HCT116 (cell line): ENCODE measurements at regions not wholly inside any gene's neighbourhood (a gene's known extent, or its start where the extent isn't known, plus 50 kb on each side); places are given as distances from the start of the nearest gene placed in this dataset.

Experiments
- ATAC-seq: fragments of 200-7000 bp; cut with Tn5 transposase; 2 replicates; pipeline ENCODE4 v1.9.1; 2020; ENCODE audit warnings: mild to moderate bottlenecking, moderate library complexity
- BruUV-seq: library from RNA; stranded (reverse); fragments of 400-500 nt; replicated peaks from 2 replicates; lab custom pipeline; 2021; lab: Mats Ljungman, UMichigan
- CTCF ChIA-PET: fragments of 300-600 bp; sonication (Branson Sonifier 250); formaldehyde crosslinking; loops from one replicate; lab custom pipeline; 2021; ENCODE audit warnings: antibody characterized with exemption; lab: Charles Lee
- POLR2A ChIA-PET: fragments of 300-600, 350-600 bp; sonication (Branson Sonifier 250); formaldehyde crosslinking; loops from one replicate; lab custom pipeline; 2021; ENCODE audit warnings: antibody characterized with exemption; lab: Charles Lee
- RAD21 ChIA-PET, 2 experiments: fragments of 300-600 bp; sonication (Branson Sonifier 250); formaldehyde crosslinking; loops; one replicate each; lab custom pipeline; 2023; ENCODE audit warnings: low total read pairs in 2 of 2; ENCODE audit not compliant: uncharacterized antibody in 2 of 2, unreplicated experiment in 2 of 2, low non-redundant PET in 1 of 2; lab: Charles Lee
- DNase-seq: peaks from one replicate; pipeline ENCODE4 v3.0.0-alpha.2; 2010; ENCODE audit warnings: low read depth, low spot score
- H2AFZ ChIP-seq: fragments of 200-600 bp; shearing (Covaris generic), sonication (generic); 2 replicates; pipeline ENCODE4 v1.6.1; 2017; ENCODE audit warnings: low read depth, mixed run types, mixed read lengths, antibody characterized with exemption, low read length; ENCODE audit not compliant: poor library complexity, severe bottlenecking
- H3K27ac ChIP-seq: 2 replicates; pipeline ENCODE4 v1.5.1; 2012; ENCODE audit warnings: low read depth, low read length
- H3K27me3 ChIP-seq: fragments of 200-600 bp; sonication (generic); 2 replicates; pipeline ENCODE4 v1.6.1; 2016; ENCODE audit warnings: mixed run types, low read length, mixed read lengths; ENCODE audit not compliant: insufficient read depth
- H3K36me3 ChIP-seq, 2 experiments: fragments of 200-500 bp in 1 of 2; fragments of 200-600 bp in 1 of 2; sonication (Bioruptor generic) in 1 of 2; sonication (generic) in 1 of 2; 2 replicates each; pipeline versions ENCODE4 v1.5.1 to v1.6.1; 2014 to 2016; ENCODE audit warnings: low read length in 2 of 2, inconsistent platforms in 1 of 2, mixed read lengths in 1 of 2, mixed run types in 1 of 2; ENCODE audit not compliant: insufficient read depth in 2 of 2, control insufficient read depth in 1 of 2
- H3K4me1 ChIP-seq, 2 experiments: fragments of 200-600 bp in 1 of 2; sonication (generic) in 1 of 2; 2 replicates each; pipeline versions ENCODE4 v1.5.1 to v1.6.1; 2012 to 2017; ENCODE audit warnings: low read length in 2 of 2, inconsistent platforms in 1 of 2, mild to moderate bottlenecking in 1 of 2, mixed read lengths in 1 of 2, mixed run types in 1 of 2, moderate library complexity in 1 of 2; ENCODE audit not compliant: insufficient read depth in 2 of 2, control insufficient read depth in 1 of 2
- H3K4me2 ChIP-seq: fragments of 200-600 bp; sonication (generic); 2 replicates; pipeline ENCODE4 v1.6.1; 2017; ENCODE audit warnings: mixed run types, low read length, mixed read lengths
- H3K4me3 ChIP-seq, 2 experiments: fragments of 200-600 bp in 1 of 2; sonication (generic) in 1 of 2; replicated peaks in 1 of 2; 2 replicates each; pipeline ENCODE4 v1.5.1; 2011 to 2016; ENCODE audit warnings: low read length in 2 of 2, control low read depth in 1 of 2, low read depth in 1 of 2, mild to moderate bottlenecking in 1 of 2, mixed read lengths in 1 of 2, mixed run types in 1 of 2
- H3K79me2 ChIP-seq: fragments of 200-600 bp; sonication (generic); 2 replicates; pipeline ENCODE4 v1.6.1; 2017; ENCODE audit warnings: mild to moderate bottlenecking, mixed run types, low read length, moderate library complexity, mixed read lengths; ENCODE audit not compliant: insufficient read depth
- H3K9ac ChIP-seq: fragments of 200-600 bp; sonication (generic); 2 replicates; pipeline ENCODE4 v1.6.1; 2016; ENCODE audit warnings: low read length, mixed read lengths
- H3K9me2 ChIP-seq: fragments of 200-600 bp; sonication (generic), shearing (Covaris generic); 2 replicates; pipeline ENCODE4 v1.6.1; 2017; ENCODE audit warnings: mixed run types, mild to moderate bottlenecking, moderate library complexity; ENCODE audit not compliant: insufficient read depth
- H3K9me3 ChIP-seq, 2 experiments: fragments of 200-500 bp in 1 of 2; fragments of 200-600 bp in 1 of 2; sonication (Bioruptor generic) in 1 of 2; sonication (generic) in 1 of 2; 2 replicates each; pipeline ENCODE4 v1.6.1; 2014 to 2017; ENCODE audit warnings: low read length in 2 of 2, mixed read lengths in 2 of 2, inconsistent platforms in 1 of 2, low read depth in 1 of 2, mild to moderate bottlenecking in 1 of 2, mixed run types in 1 of 2, moderate library complexity in 1 of 2; ENCODE audit not compliant: control insufficient read depth in 1 of 2, insufficient read depth in 1 of 2
- H4K20me1 ChIP-seq: fragments of 200-600 bp; sonication (generic), shearing (Covaris generic); 2 replicates; pipeline ENCODE4 v1.6.1; 2017; ENCODE audit warnings: mixed run types, mild to moderate bottlenecking, moderate library complexity; ENCODE audit not compliant: insufficient read depth
- ATF3 ChIP-seq: IDR thresholded peaks from 2 replicates; pipeline ENCODE4 v1.6.1; 2012
- CBX3 ChIP-seq: IDR thresholded peaks from 2 replicates; pipeline ENCODE4 v1.6.1; 2012; ENCODE audit warnings: low read depth
- CTCF ChIP-seq, 3 experiments: fragments of 200-600 bp in 1 of 3; sonication (generic) in 1 of 3; IDR thresholded peaks in 2 of 3; conservative IDR thresholded peaks in 1 of 3; 2 replicates each; pipeline ENCODE4 v1.5.1; 2012 to 2017; ENCODE audit warnings: low read depth in 2 of 3, low read length in 2 of 3, antibody characterized with exemption in 1 of 3, borderline replicate concordance in 1 of 3, control low read depth in 1 of 3, mild to moderate bottlenecking in 1 of 3, mixed read lengths in 1 of 3, mixed run types in 1 of 3, moderate library complexity in 1 of 3; ENCODE audit not compliant: insufficient read depth in 1 of 3
- EGR1 ChIP-seq: IDR thresholded peaks from 2 replicates; pipeline ENCODE4 v1.6.1; 2012; ENCODE audit warnings: low read depth
- ELF1 ChIP-seq: IDR thresholded peaks from 2 replicates; pipeline ENCODE4 v1.6.1; 2012; ENCODE audit warnings: low read depth, borderline replicate concordance
- EZH2 ChIP-seq: fragments of 200-600 bp; sonication (generic); IDR thresholded peaks from 2 replicates; pipeline ENCODE4 v1.6.1; 2017; ENCODE audit warnings: antibody characterized with exemption, mixed run types
- FOSL1 ChIP-seq: IDR thresholded peaks from 2 replicates; pipeline ENCODE4 v1.6.1; 2012; ENCODE audit warnings: low read depth
- POLR2A ChIP-seq: IDR thresholded peaks from 2 replicates; pipeline ENCODE4 v1.7.0; 2011; ENCODE audit warnings: borderline replicate concordance; ENCODE audit not compliant: insufficient read depth, insufficient read length; ENCODE audit errors: extremely low read depth
- POLR2AphosphoS5 ChIP-seq: IDR thresholded peaks from 2 replicates; pipeline ENCODE4 v1.6.1; 2011; ENCODE audit warnings: mild to moderate bottlenecking, low read depth, low read length, moderate library complexity
- REST ChIP-seq: IDR thresholded peaks from 2 replicates; pipeline ENCODE4 v1.6.1; 2012; ENCODE audit warnings: low read depth
- SIN3A ChIP-seq: IDR thresholded peaks from 2 replicates; pipeline ENCODE4 v1.6.1; 2012; ENCODE audit warnings: low read depth
- SP1 ChIP-seq: IDR thresholded peaks from 2 replicates; pipeline ENCODE4 v1.6.1; 2012; ENCODE audit warnings: low read depth
- SRF ChIP-seq: IDR thresholded peaks from 2 replicates; pipeline ENCODE4 v1.6.1; 2012; ENCODE audit warnings: low read depth
- YY1 ChIP-seq: IDR thresholded peaks from 2 replicates; pipeline ENCODE4 v1.6.1; 2011; ENCODE audit warnings: low read length, low read depth, moderate library complexity, mild to moderate bottlenecking; ENCODE audit not compliant: insufficient replicate concordance; ENCODE audit errors: extremely low read depth
- ZBTB33 ChIP-seq: IDR thresholded peaks from 2 replicates; pipeline ENCODE4 v1.6.1; 2011; ENCODE audit warnings: mild to moderate bottlenecking, low read length, moderate library complexity; ENCODE audit not compliant: insufficient replicate concordance; ENCODE audit errors: extremely low read depth
- ZFX ChIP-seq: fragments of 450-650 bp; IDR thresholded peaks from 2 replicates; pipeline ENCODE4 v1.6.1; 2017
- ZNF274 ChIP-seq: fragments of 200-500 bp; sonication (Bioruptor generic); IDR thresholded peaks from 2 replicates; pipeline ENCODE4 v1.6.1; 2014; ENCODE audit warnings: mild to moderate bottlenecking, low read depth, low read length, inconsistent platforms
- intact Hi-C: fragments of 100-400 bp; cut with micrococcal nuclease; formaldehyde crosslinking; loops from 2 replicates; pipeline ENCODE4 v1.10.0; 2022

- H3K9me2 ChIP-seq, result no peaks in the 10 kb centered on the region
- POLR2A ChIA-PET, result no interaction called here
- no peaks in the 10 kb centered on the region for H3K4me1 ChIP-seq
- H3K9ac ChIP-seq, result no peak overlapping the region
- no peak overlapping the region for H3K4me2 ChIP-seq
- H4K20me1 ChIP-seq, result no peaks in the 10 kb centered on the region
- H3K79me2 ChIP-seq, result no peaks in the 10 kb centered on the region
- H3K27ac ChIP-seq, result no peak overlapping the region
- no peaks in the 10 kb centered on the region for H3K9me3 ChIP-seq
- BruUV-seq, result no TSS peak
- intact Hi-C loops, result no loop called here
- no peaks in the 10 kb centered on the region for H3K27me3 ChIP-seq
- H2AFZ ChIP-seq, result no peak overlapping the region
- H3K4me3 ChIP-seq, result no peak overlapping the region
- TF ChIP-seq REST, result no peak
- no peak for TF ChIP-seq CBX3
- TF ChIP-seq FOSL1, result no peak
- TF ChIP-seq YY1, result no peak
- no peak for TF ChIP-seq SIN3A
- TF ChIP-seq EZH2, result no peak
- no peak for TF ChIP-seq POLR2AphosphoS5
- TF ChIP-seq ZBTB33, result no peak
- TF ChIP-seq ATF3, result no peak
- TF ChIP-seq ELF1, result no peak
- no peak for TF ChIP-seq EGR1
- TF ChIP-seq SRF, result no peak
- TF ChIP-seq ZFX, result no peak
- TF ChIP-seq POLR2A, result no peak
- TF ChIP-seq ZNF274, result no peak
- no peak for TF ChIP-seq SP1
- TF ChIP-seq CTCF (IDR thresholded peaks at IDR 0.05 in 2 of 3, conservative IDR thresholded peaks at IDR 0.05 in 1 of 3; ENCODE audit: borderline replicate concordance in 1 of 3, insufficient read depth in 1 of 3, low read depth in 2 of 3, low read length in 2 of 3), result no peak
- ATAC-seq, result no peak
- DNase-seq, result no peak
- H3K36me3 ChIP-seq, result no peaks in the 10 kb centered on the region
- RAD21 ChIA-PET, result no interaction called here
- CTCF ChIA-PET, result no interaction called here
Observed at GRCh38 chr14:97331526-97331925, 534.3 kb downstream of the VRK1 start.
